SK-N-SH (cell line): ENCODE measurements at regions not wholly inside any gene's neighbourhood (a gene's known extent, or its start where the extent isn't known, plus 50 kb on each side); places are given as distances from the start of the nearest gene placed in this dataset.
"Not testable (repeated sequence)": the region's sequence is repeated elsewhere in the genome, so short reads cannot be mapped to it uniquely, and the experiment has no call there.

Experiments used
- CTCF ChIP-seq: fragments of 200-600 bp; sonication (generic); IDR thresholded peaks from 2 replicates; pipeline ENCODE4 v1.6.1; 2017; ENCODE audit warnings: antibody characterized with exemption, mild to moderate bottlenecking, moderate library complexity
- RAD21 ChIP-seq: IDR thresholded peaks from 2 replicates; pipeline ENCODE4 v1.6.1; 2012; ENCODE audit warnings: mild to moderate bottlenecking, low read length

- TF ChIP-seq CTCF, RAD21: not testable (repeated sequence)
Measured at GRCh38 chr1:177664742-177665141, 305.1 kb downstream of the SEC16B start.
